ENCODE measurements at regions not wholly inside any gene's neighbourhood (a gene's known extent, or its start where the extent isn't known, plus 50 kb on each side); places are given as distances from the start of the nearest gene placed in this dataset.

- no peaks in the 10 kb centered on the region for H3K36me3 ChIP-seq (ENCODE audit: insufficient read depth, low read length)
- peaks cover 21% of the 10 kb centered on the region for H3K4me1 ChIP-seq (ENCODE audit: insufficient read depth, low read length)
- peak overlapping the region in 1 of 7 donors; percentile 30 for H3K4me3 Mint-ChIP-seq
- CTCF ChIA-PET, result no interaction called here
- H3K4me1 Mint-ChIP-seq, result peaks cover 23 to 34% (median 26%) of the 10 kb centered on the region in 3 donors
- no peaks in the 10 kb centered on the region for H3K36me3 Mint-ChIP-seq
- H3K4me3 ChIP-seq (ENCODE audit: low read length), result no peak overlapping the region
- no peaks in the 10 kb centered on the region for H3K27me3 ChIP-seq (ENCODE audit: insufficient read depth, low read length, poor library complexity, severe bottlenecking)
- no peaks in the 10 kb centered on the region for H3K9me3 Mint-ChIP-seq
- H3K9me3 ChIP-seq (ENCODE audit: low read length), result no peaks in the 10 kb centered on the region
- POLR2A ChIA-PET, result no interaction called here
- no peaks in the 10 kb centered on the region for H3K27me3 Mint-ChIP-seq
- peak overlapping the region in 3 of 8 donors; percentile 42 to 91 (median 48) for H3K27ac Mint-ChIP-seq
- H3K27ac ChIP-seq (ENCODE audit: low read depth, low read length), result no peak overlapping the region
- DNase-seq, result no peak
Observed at GRCh38 chr9:20044686-20045085, 255.8 kb upstream of the SLC24A2 start.

- ChIA-PET POLR2A (interaction anchor here (1.2 kb wide), 1 partner anchor 339 kb away, joined by 3 read pairs; no protein-coding TSS in a partner anchor), CTCF (interaction anchor here (1.0 kb wide), 1 partner anchor 11 kb away, joined by 3 read pairs; no protein-coding TSS in a partner anchor)
- Mint-ChIP-seq H3K9me3 (no peaks in the 10 kb centered on the region), H3K4me3 (peak overlapping the region; percentile 72 to 88 (median 81)), H3K4me1 (peaks cover 23 to 34% (median 26%) of the 10 kb centered on the region in 3 donors), H3K36me3 (no peaks in the 10 kb centered on the region), H3K27ac (peak overlapping the region; percentile 61 to 91 (median 87)), H3K27me3 (peaks cover 0 to 1% of the 10 kb centered on the region in 2 donors)
- Histone ChIP-seq H3K27me3 (ENCODE audit: insufficient read depth, low read length, poor library complexity, severe bottlenecking) (no peaks in the 10 kb centered on the region), H3K9me3 (ENCODE audit: low read length) (no peaks in the 10 kb centered on the region), H3K4me1 (ENCODE audit: insufficient read depth, low read length) (peaks cover 21% of the 10 kb centered on the region), H3K4me3 (ENCODE audit: low read length) (peak overlapping the region; percentile 48), H3K27ac (ENCODE audit: low read depth, low read length) (no peak overlapping the region), H3K36me3 (ENCODE audit: insufficient read depth, low read length) (no peaks in the 10 kb centered on the region)
- no peak for DNase-seq
Observed at GRCh38 chr9:20043461-20043860, 254.6 kb upstream of the SLC24A2 start.

GRCh38 chr9:20043035-20043434, 254.2 kb upstream of the SLC24A2 start:
- peaks cover 21% of the 10 kb centered on the region for H3K4me1 ChIP-seq (ENCODE audit: insufficient read depth, low read length)
- H3K27ac ChIP-seq (ENCODE audit: low read depth, low read length), result no peak overlapping the region
- POLR2A ChIA-PET, result interaction anchor here (1.2 kb wide), 1 partner anchor 339 kb away, joined by 3 read pairs; no protein-coding TSS in a partner anchor
- peak overlapping the region; percentile 48 for H3K4me3 ChIP-seq (ENCODE audit: low read length)
- DNase-seq, result peak in 2 of 5 donors; percentile 14 to 15
- peak overlapping the region; percentile 61 to 91 (median 87) for H3K27ac Mint-ChIP-seq
- peaks cover 0 to 1% of the 10 kb centered on the region in 2 donors for H3K27me3 Mint-ChIP-seq
- no peaks in the 10 kb centered on the region for H3K9me3 Mint-ChIP-seq
- CTCF ChIA-PET, result interaction anchor here (1.0 kb wide), 1 partner anchor 11 kb away, joined by 3 read pairs; no protein-coding TSS in a partner anchor
- no peaks in the 10 kb centered on the region for H3K36me3 ChIP-seq (ENCODE audit: insufficient read depth, low read length)
- H3K4me1 Mint-ChIP-seq, result peaks cover 23 to 34% (median 26%) of the 10 kb centered on the region in 3 donors
- H3K4me3 Mint-ChIP-seq, result peak overlapping the region; percentile 72 to 88 (median 81)
- no peaks in the 10 kb centered on the region for H3K27me3 ChIP-seq (ENCODE audit: insufficient read depth, low read length, poor library complexity, severe bottlenecking)
- H3K9me3 ChIP-seq (ENCODE audit: low read length), result no peaks in the 10 kb centered on the region
- H3K36me3 Mint-ChIP-seq, result no peaks in the 10 kb centered on the region

- H3K9me3 ChIP-seq (ENCODE audit: low read length), result no peaks in the 10 kb centered on the region
- no peaks in the 10 kb centered on the region for H3K36me3 Mint-ChIP-seq
- H3K4me1 Mint-ChIP-seq, result peaks cover 23 to 34% (median 26%) of the 10 kb centered on the region in 3 donors
- ChIA-PET CTCF (no interaction called here), POLR2A (interaction anchor here (1.2 kb wide), 1 partner anchor 340 kb away, joined by 3 read pairs; no protein-coding TSS in a partner anchor)
- peak overlapping the region; percentile 61 to 91 (median 87) for H3K27ac Mint-ChIP-seq
- no peaks in the 10 kb centered on the region for H3K9me3 Mint-ChIP-seq
- H3K4me3 Mint-ChIP-seq, result peak overlapping the region; percentile 72 to 88 (median 81)
- H3K27ac ChIP-seq (ENCODE audit: low read depth, low read length), result no peak overlapping the region
- no peak overlapping the region for H3K4me3 ChIP-seq (ENCODE audit: low read length)
- H3K27me3 ChIP-seq (ENCODE audit: insufficient read depth, low read length, poor library complexity, severe bottlenecking), result no peaks in the 10 kb centered on the region
- no peaks in the 10 kb centered on the region for H3K36me3 ChIP-seq (ENCODE audit: insufficient read depth, low read length)
- H3K27me3 Mint-ChIP-seq, result peaks cover 0 to 1% of the 10 kb centered on the region in 2 donors
- H3K4me1 ChIP-seq (ENCODE audit: insufficient read depth, low read length), result peaks cover 21% of the 10 kb centered on the region
- no peak for DNase-seq
Observed at GRCh38 chr9:20042128-20042711, 253.4 kb upstream of the SLC24A2 start.

GRCh38 chr9:20041697-20042081, 252.9 kb upstream of the SLC24A2 start:
- Mint-ChIP-seq H3K4me1 (peaks cover 23 to 34% (median 26%) of the 10 kb centered on the region in 3 donors), H3K9me3 (no peaks in the 10 kb centered on the region), H3K4me3 (peak overlapping the region; percentile 72 to 88 (median 81)), H3K27me3 (peaks cover 0 to 1% of the 10 kb centered on the region in 2 donors), H3K36me3 (no peaks in the 10 kb centered on the region), H3K27ac (peak overlapping the region in 7 of 8 donors; percentile 10 to 90 (median 85))
- ChIA-PET CTCF (no interaction called here), POLR2A (no interaction called here)
- Histone ChIP-seq H3K27me3 (ENCODE audit: insufficient read depth, low read length, poor library complexity, severe bottlenecking) (no peaks in the 10 kb centered on the region), H3K4me3 (ENCODE audit: low read length) (no peak overlapping the region), H3K36me3 (ENCODE audit: insufficient read depth, low read length) (no peaks in the 10 kb centered on the region), H3K4me1 (ENCODE audit: insufficient read depth, low read length) (peaks cover 21% of the 10 kb centered on the region), H3K9me3 (ENCODE audit: low read length) (no peaks in the 10 kb centered on the region), H3K27ac (ENCODE audit: low read depth, low read length) (no peak overlapping the region)
- DNase-seq, result peak in 4 of 5 donors; percentile 7 to 70 (median 22)

GRCh38 chr9:20040991-20041696, 252.3 kb upstream of the SLC24A2 start:
- Histone ChIP-seq H3K4me1 (ENCODE audit: insufficient read depth, low read length) (peaks cover 21% of the 10 kb centered on the region), H3K9me3 (ENCODE audit: low read length) (no peaks in the 10 kb centered on the region), H3K27me3 (ENCODE audit: insufficient read depth, low read length, poor library complexity, severe bottlenecking) (no peaks in the 10 kb centered on the region), H3K4me3 (ENCODE audit: low read length) (no peak overlapping the region), H3K36me3 (ENCODE audit: insufficient read depth, low read length) (no peaks in the 10 kb centered on the region), H3K27ac (ENCODE audit: low read depth, low read length) (no peak overlapping the region)
- no peak for DNase-seq
- Mint-ChIP-seq H3K9me3 (no peaks in the 10 kb centered on the region), H3K27ac (peak overlapping the region in 4 of 8 donors; percentile 61 to 90 (median 84)), H3K4me1 (peaks cover 23 to 34% (median 26%) of the 10 kb centered on the region in 3 donors), H3K27me3 (peaks cover 0 to 1% of the 10 kb centered on the region in 2 donors), H3K36me3 (no peaks in the 10 kb centered on the region), H3K4me3 (no peak overlapping the region)
- CTCF ChIA-PET, result no interaction called here
- POLR2A ChIA-PET, result no interaction called here

GRCh38 chr9:20037699-20038098, 248.9 kb upstream of the SLC24A2 start:
- no peak for DNase-seq
- peaks cover 8 to 15% (median 14%) of the 10 kb centered on the region in 3 donors for H3K4me1 Mint-ChIP-seq

GRCh38 chr9:20033511-20033910, 244.7 kb upstream of the SLC24A2 start:
- Histone ChIP-seq H3K27me3 (ENCODE audit: insufficient read depth, low read length, poor library complexity, severe bottlenecking) (no peaks in the 10 kb centered on the region), H3K4me3 (ENCODE audit: low read length) (no peak overlapping the region), H3K4me1 (ENCODE audit: insufficient read depth, low read length) (no peaks in the 10 kb centered on the region), H3K27ac (ENCODE audit: low read depth, low read length) (no peak overlapping the region), H3K36me3 (ENCODE audit: insufficient read depth, low read length) (no peaks in the 10 kb centered on the region), H3K9me3 (ENCODE audit: low read length) (no peaks in the 10 kb centered on the region)
- POLR2A ChIA-PET, result no interaction called here
- no peak for DNase-seq
- CTCF ChIA-PET, result no interaction called here
- Mint-ChIP-seq H3K27me3 (no peaks in the 10 kb centered on the region), H3K4me3 (no peak overlapping the region), H3K36me3 (no peaks in the 10 kb centered on the region), H3K4me1 (no peaks in the 10 kb centered on the region), H3K9me3 (no peaks in the 10 kb centered on the region), H3K27ac (no peak overlapping the region)

More at GRCh38 chr9:20037699-20038098, 248.9 kb upstream of the SLC24A2 start:
- Mint-ChIP-seq H3K27me3 (peaks cover 0 to 1% of the 10 kb centered on the region in 2 donors), H3K27ac (no peak overlapping the region), H3K36me3 (no peaks in the 10 kb centered on the region), H3K9me3 (no peaks in the 10 kb centered on the region), H3K4me3 (no peak overlapping the region)
- no peaks in the 10 kb centered on the region for H3K36me3 ChIP-seq (ENCODE audit: insufficient read depth, low read length)
- H3K27ac ChIP-seq (ENCODE audit: low read depth, low read length), result no peak overlapping the region
- H3K27me3 ChIP-seq (ENCODE audit: insufficient read depth, low read length, poor library complexity, severe bottlenecking), result no peaks in the 10 kb centered on the region
- ChIA-PET POLR2A (no interaction called here), CTCF (no interaction called here)
- no peaks in the 10 kb centered on the region for H3K9me3 ChIP-seq (ENCODE audit: low read length)
- H3K4me1 ChIP-seq (ENCODE audit: insufficient read depth, low read length), result peaks cover 9% of the 10 kb centered on the region
- H3K4me3 ChIP-seq (ENCODE audit: low read length), result no peak overlapping the region
